ENCODE measurements at regions not wholly inside any gene's neighbourhood (a gene's known extent, or its start where the extent isn't known, plus 50 kb on each side); places are given as distances from the start of the nearest gene placed in this dataset.
A peak's percentile ranks its signal among the peaks of the same experiment; 100 is the strongest.

- no peak for DNase-seq
Observed at GRCh38 chr10:121405549-121405948, 192.7 kb downstream of the FGFR2 start.

DNA sequence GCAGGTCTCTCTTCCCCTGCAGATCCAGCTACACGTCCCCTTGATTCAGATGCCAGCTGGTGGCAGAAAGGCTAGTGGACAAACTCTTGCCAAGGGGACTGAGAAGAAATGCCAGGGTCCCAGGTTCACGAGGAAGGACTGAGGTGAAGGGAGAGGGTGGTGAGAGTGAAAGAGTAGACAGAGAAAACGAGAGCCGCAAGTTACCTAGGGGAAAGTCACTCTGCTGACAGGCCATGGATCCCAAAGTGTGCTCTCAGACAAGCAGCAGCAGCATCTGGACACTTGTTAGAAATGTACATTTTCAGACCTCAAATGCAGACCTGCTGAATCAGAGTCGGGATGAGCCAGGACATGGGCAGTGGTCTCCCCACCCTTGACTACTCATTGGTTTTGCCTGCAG, 192.3 kb downstream of the FGFR2 start:
- no peak for DNase-seq

GRCh38 chr10:121406823-121407545, 191.3 kb downstream of the FGFR2 start:
- DNase-seq: peak; percentile 18 to 27

GRCh38 chr10:121409466-121410104, 188.7 kb downstream of the FGFR2 start:
- no peak for DNase-seq

DNA sequence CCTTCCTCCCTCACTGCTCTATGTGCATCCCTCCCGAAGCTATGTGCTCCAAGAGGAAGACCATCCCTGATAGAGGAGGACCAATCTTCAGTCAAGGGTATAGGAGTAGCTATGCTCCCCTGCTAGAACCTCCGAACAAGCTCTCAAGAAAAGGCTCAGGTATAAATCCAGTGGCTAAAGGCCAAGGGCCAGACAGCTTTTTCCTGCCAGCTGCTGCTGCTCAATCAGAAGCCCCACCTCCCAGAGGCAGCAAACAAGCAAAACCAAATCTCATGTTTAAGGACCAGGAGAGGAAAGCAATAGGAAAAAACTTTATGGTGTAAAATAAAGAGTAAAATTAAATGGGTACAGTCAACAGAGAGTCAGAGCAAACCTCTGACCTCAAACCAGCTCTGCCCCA, 187.2 kb downstream of the FGFR2 start:
- no peak for DNase-seq

GRCh38 chr10:121413951-121414350, 184.3 kb downstream of the FGFR2 start:
- no peak for DNase-seq

- no peak for DNase-seq
Observed at GRCh38 chr10:121414366-121415062, 183.7 kb downstream of the FGFR2 start.

GRCh38 chr10:121415063-121415399, 183.2 kb downstream of the FGFR2 start:
- no peak for DNase-seq

DNA sequence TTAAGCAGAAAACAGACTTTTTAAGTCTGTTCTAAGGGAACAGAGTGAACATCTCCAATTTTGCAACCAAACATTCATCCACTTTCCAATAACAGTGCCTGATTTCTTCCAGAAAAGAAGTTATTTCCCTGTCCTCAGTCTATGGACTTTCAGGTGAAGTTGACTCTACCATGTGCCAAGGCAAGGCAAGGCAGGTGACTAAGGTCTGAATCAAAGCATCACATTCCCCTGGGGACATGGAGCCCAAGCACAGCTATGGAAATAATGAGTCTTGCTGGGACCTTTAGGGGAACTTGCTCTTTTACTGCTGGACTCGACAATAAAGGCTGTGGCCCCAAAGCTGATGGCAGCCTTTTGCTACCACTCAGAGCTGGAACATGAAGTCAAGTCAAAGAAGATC, 182.2 kb downstream of the FGFR2 start:
- no peak for DNase-seq

DNA sequence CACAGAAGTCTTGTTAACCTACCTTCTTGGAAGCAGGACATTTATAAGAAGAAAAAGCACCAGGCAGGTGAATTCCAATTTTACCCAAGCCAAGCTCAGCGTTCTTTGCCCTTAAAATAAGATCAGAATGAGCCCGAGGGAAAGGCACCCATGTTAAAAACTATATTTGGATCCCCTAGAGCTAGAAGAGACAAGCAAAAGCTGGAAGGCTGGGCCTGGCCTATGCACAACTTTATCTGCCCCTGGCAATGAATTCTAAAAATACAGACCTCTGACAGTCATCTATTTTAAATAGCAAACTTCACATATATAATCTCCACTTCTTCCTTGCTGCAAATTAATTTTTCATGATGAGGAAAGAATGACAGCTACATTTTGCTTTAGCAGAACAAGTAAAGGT, 180.9 kb downstream of the FGFR2 start:
- DNase-seq: no peak

GRCh38 chr10:121418126-121418777, 180.0 kb downstream of the FGFR2 start:
- no peak for DNase-seq

DNA sequence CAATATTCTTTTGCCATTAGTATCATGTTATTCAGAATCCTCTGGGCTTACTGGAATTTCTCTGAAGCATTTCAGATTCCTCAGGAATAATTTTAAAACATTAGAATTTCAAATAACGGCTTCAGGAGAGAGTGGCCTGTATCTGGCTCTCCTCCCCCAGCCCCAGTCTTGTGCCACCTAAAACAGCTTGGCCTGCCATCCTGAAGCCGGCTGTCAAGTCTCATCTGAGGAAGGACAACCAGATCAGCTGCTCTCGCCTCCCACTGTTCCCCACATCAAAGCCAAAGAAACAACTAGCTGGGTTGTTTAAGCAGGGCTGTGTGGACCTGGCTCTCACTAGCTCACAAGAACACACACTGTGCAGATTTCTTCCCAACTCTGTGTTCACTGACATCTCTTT, 178.2 kb downstream of the FGFR2 start:
- DNase-seq: no peak

DNA sequence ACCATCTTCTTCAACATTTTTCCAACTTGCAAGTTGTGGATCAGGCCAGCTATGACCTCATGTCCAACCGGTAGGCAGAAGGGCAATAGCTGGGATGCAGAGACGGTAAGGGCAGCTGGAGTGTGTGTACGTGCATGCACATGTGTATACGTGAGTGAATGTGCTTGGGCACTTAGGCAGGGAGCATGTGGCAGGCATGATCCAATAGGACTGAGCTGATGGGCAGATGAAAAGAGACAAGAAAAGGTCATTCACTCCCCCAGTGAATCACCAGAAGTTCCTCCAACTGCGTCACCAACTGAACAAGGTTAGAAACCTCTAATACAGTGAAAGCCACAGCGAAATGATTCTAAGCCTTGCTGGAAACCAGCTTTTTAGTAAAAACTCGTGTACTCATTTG, 176.1 kb downstream of the FGFR2 start:
- no peak for DNase-seq

- DNase-seq: no peak
Observed at GRCh38 chr10:121425623-121426022, 172.6 kb downstream of the FGFR2 start.

- DNase-seq: no peak
Observed at GRCh38 chr10:121426307-121426706, 171.9 kb downstream of the FGFR2 start.
